HCT116 (cell line): ENCODE measurements at regions not wholly inside any gene's neighbourhood (a gene's known extent, or its start where the extent isn't known, plus 50 kb on each side); places are given as distances from the start of the nearest gene placed in this dataset.

Experiments
- ATAC-seq: fragments of 200-7000 bp; cut with Tn5 transposase; 2 replicates; pipeline ENCODE4 v1.9.1; 2020; ENCODE audit warnings: mild to moderate bottlenecking, moderate library complexity
- BruUV-seq: library from RNA; stranded (reverse); fragments of 400-500 nt; replicated peaks from 2 replicates; lab custom pipeline; 2021; lab: Mats Ljungman, UMichigan
- CTCF ChIA-PET: fragments of 300-600 bp; sonication (Branson Sonifier 250); formaldehyde crosslinking; loops from one replicate; lab custom pipeline; 2021; ENCODE audit warnings: antibody characterized with exemption; lab: Charles Lee
- POLR2A ChIA-PET: fragments of 300-600, 350-600 bp; sonication (Branson Sonifier 250); formaldehyde crosslinking; loops from one replicate; lab custom pipeline; 2021; ENCODE audit warnings: antibody characterized with exemption; lab: Charles Lee
- RAD21 ChIA-PET, 2 experiments: fragments of 300-600 bp; sonication (Branson Sonifier 250); formaldehyde crosslinking; loops; one replicate each; lab custom pipeline; 2023; ENCODE audit warnings: low total read pairs in 2 of 2; ENCODE audit not compliant: uncharacterized antibody in 2 of 2, unreplicated experiment in 2 of 2, low non-redundant PET in 1 of 2; lab: Charles Lee
- DNase-seq: peaks from one replicate; pipeline ENCODE4 v3.0.0-alpha.2; 2010; ENCODE audit warnings: low read depth, low spot score
- H2AFZ ChIP-seq: fragments of 200-600 bp; shearing (Covaris generic), sonication (generic); 2 replicates; pipeline ENCODE4 v1.6.1; 2017; ENCODE audit warnings: low read depth, mixed run types, mixed read lengths, antibody characterized with exemption, low read length; ENCODE audit not compliant: poor library complexity, severe bottlenecking
- H3K27ac ChIP-seq: 2 replicates; pipeline ENCODE4 v1.5.1; 2012; ENCODE audit warnings: low read depth, low read length
- H3K27me3 ChIP-seq: fragments of 200-600 bp; sonication (generic); 2 replicates; pipeline ENCODE4 v1.6.1; 2016; ENCODE audit warnings: mixed run types, low read length, mixed read lengths; ENCODE audit not compliant: insufficient read depth
- H3K36me3 ChIP-seq, 2 experiments: fragments of 200-500 bp in 1 of 2; fragments of 200-600 bp in 1 of 2; sonication (Bioruptor generic) in 1 of 2; sonication (generic) in 1 of 2; 2 replicates each; pipeline versions ENCODE4 v1.5.1 to v1.6.1; 2014 to 2016; ENCODE audit warnings: low read length in 2 of 2, inconsistent platforms in 1 of 2, mixed read lengths in 1 of 2, mixed run types in 1 of 2; ENCODE audit not compliant: insufficient read depth in 2 of 2, control insufficient read depth in 1 of 2
- H3K4me1 ChIP-seq, 2 experiments: fragments of 200-600 bp in 1 of 2; sonication (generic) in 1 of 2; 2 replicates each; pipeline versions ENCODE4 v1.5.1 to v1.6.1; 2012 to 2017; ENCODE audit warnings: low read length in 2 of 2, inconsistent platforms in 1 of 2, mild to moderate bottlenecking in 1 of 2, mixed read lengths in 1 of 2, mixed run types in 1 of 2, moderate library complexity in 1 of 2; ENCODE audit not compliant: insufficient read depth in 2 of 2, control insufficient read depth in 1 of 2
- H3K4me2 ChIP-seq: fragments of 200-600 bp; sonication (generic); 2 replicates; pipeline ENCODE4 v1.6.1; 2017; ENCODE audit warnings: mixed run types, low read length, mixed read lengths
- H3K4me3 ChIP-seq, 2 experiments: fragments of 200-600 bp in 1 of 2; sonication (generic) in 1 of 2; replicated peaks in 1 of 2; 2 replicates each; pipeline ENCODE4 v1.5.1; 2011 to 2016; ENCODE audit warnings: low read length in 2 of 2, control low read depth in 1 of 2, low read depth in 1 of 2, mild to moderate bottlenecking in 1 of 2, mixed read lengths in 1 of 2, mixed run types in 1 of 2
- H3K79me2 ChIP-seq: fragments of 200-600 bp; sonication (generic); 2 replicates; pipeline ENCODE4 v1.6.1; 2017; ENCODE audit warnings: mild to moderate bottlenecking, mixed run types, low read length, moderate library complexity, mixed read lengths; ENCODE audit not compliant: insufficient read depth
- H3K9ac ChIP-seq: fragments of 200-600 bp; sonication (generic); 2 replicates; pipeline ENCODE4 v1.6.1; 2016; ENCODE audit warnings: low read length, mixed read lengths
- H3K9me2 ChIP-seq: fragments of 200-600 bp; sonication (generic), shearing (Covaris generic); 2 replicates; pipeline ENCODE4 v1.6.1; 2017; ENCODE audit warnings: mixed run types, mild to moderate bottlenecking, moderate library complexity; ENCODE audit not compliant: insufficient read depth
- H3K9me3 ChIP-seq, 2 experiments: fragments of 200-500 bp in 1 of 2; fragments of 200-600 bp in 1 of 2; sonication (Bioruptor generic) in 1 of 2; sonication (generic) in 1 of 2; 2 replicates each; pipeline ENCODE4 v1.6.1; 2014 to 2017; ENCODE audit warnings: low read length in 2 of 2, mixed read lengths in 2 of 2, inconsistent platforms in 1 of 2, low read depth in 1 of 2, mild to moderate bottlenecking in 1 of 2, mixed run types in 1 of 2, moderate library complexity in 1 of 2; ENCODE audit not compliant: control insufficient read depth in 1 of 2, insufficient read depth in 1 of 2
- H4K20me1 ChIP-seq: fragments of 200-600 bp; sonication (generic), shearing (Covaris generic); 2 replicates; pipeline ENCODE4 v1.6.1; 2017; ENCODE audit warnings: mixed run types, mild to moderate bottlenecking, moderate library complexity; ENCODE audit not compliant: insufficient read depth
- CBX3 ChIP-seq: IDR thresholded peaks from 2 replicates; pipeline ENCODE4 v1.6.1; 2012; ENCODE audit warnings: low read depth
- CEBPB ChIP-seq: IDR thresholded peaks from 2 replicates; pipeline ENCODE4 v1.6.1; 2012; ENCODE audit warnings: low read depth
- CTCF ChIP-seq, 3 experiments: fragments of 200-600 bp in 1 of 3; sonication (generic) in 1 of 3; IDR thresholded peaks in 2 of 3; conservative IDR thresholded peaks in 1 of 3; 2 replicates each; pipeline ENCODE4 v1.5.1; 2012 to 2017; ENCODE audit warnings: low read depth in 2 of 3, low read length in 2 of 3, antibody characterized with exemption in 1 of 3, borderline replicate concordance in 1 of 3, control low read depth in 1 of 3, mild to moderate bottlenecking in 1 of 3, mixed read lengths in 1 of 3, mixed run types in 1 of 3, moderate library complexity in 1 of 3; ENCODE audit not compliant: insufficient read depth in 1 of 3
- ELF1 ChIP-seq: IDR thresholded peaks from 2 replicates; pipeline ENCODE4 v1.6.1; 2012; ENCODE audit warnings: low read depth, borderline replicate concordance
- EZH2 ChIP-seq: fragments of 200-600 bp; sonication (generic); IDR thresholded peaks from 2 replicates; pipeline ENCODE4 v1.6.1; 2017; ENCODE audit warnings: antibody characterized with exemption, mixed run types
- FOSL1 ChIP-seq: IDR thresholded peaks from 2 replicates; pipeline ENCODE4 v1.6.1; 2012; ENCODE audit warnings: low read depth
- JUND ChIP-seq: IDR thresholded peaks from 2 replicates; pipeline ENCODE4 v1.6.1; 2012
- POLR2A ChIP-seq: IDR thresholded peaks from 2 replicates; pipeline ENCODE4 v1.7.0; 2011; ENCODE audit warnings: borderline replicate concordance; ENCODE audit not compliant: insufficient read depth, insufficient read length; ENCODE audit errors: extremely low read depth
- POLR2AphosphoS5 ChIP-seq: IDR thresholded peaks from 2 replicates; pipeline ENCODE4 v1.6.1; 2011; ENCODE audit warnings: mild to moderate bottlenecking, low read depth, low read length, moderate library complexity
- RAD21 ChIP-seq: IDR thresholded peaks from 2 replicates; pipeline ENCODE4 v1.6.1; 2012; ENCODE audit warnings: low read depth, mild to moderate bottlenecking
- SIN3A ChIP-seq: IDR thresholded peaks from 2 replicates; pipeline ENCODE4 v1.6.1; 2012; ENCODE audit warnings: low read depth
- SP1 ChIP-seq: IDR thresholded peaks from 2 replicates; pipeline ENCODE4 v1.6.1; 2012; ENCODE audit warnings: low read depth
- SRF ChIP-seq: IDR thresholded peaks from 2 replicates; pipeline ENCODE4 v1.6.1; 2012; ENCODE audit warnings: low read depth
- TCF7L2 ChIP-seq: IDR thresholded peaks from 2 replicates; pipeline ENCODE4 v1.7.0; 2011; ENCODE audit warnings: borderline replicate concordance, inconsistent platforms; ENCODE audit not compliant: insufficient read depth, insufficient read length; ENCODE audit errors: extremely low read depth
- ZBTB33 ChIP-seq: IDR thresholded peaks from 2 replicates; pipeline ENCODE4 v1.6.1; 2011; ENCODE audit warnings: mild to moderate bottlenecking, low read length, moderate library complexity; ENCODE audit not compliant: insufficient replicate concordance; ENCODE audit errors: extremely low read depth
- intact Hi-C: fragments of 100-400 bp; cut with micrococcal nuclease; formaldehyde crosslinking; loops from 2 replicates; pipeline ENCODE4 v1.10.0; 2022

GRCh38 chr5:102596113-102596512 is 97.3 kb upstream of the SLCO6A1 start:
- H3K4me3 ChIP-seq = no peak overlapping the region
- no peaks in the 10 kb centered on the region for H3K9me2 ChIP-seq
- POLR2A ChIA-PET = no interaction called here
- H3K4me2 ChIP-seq = no peak overlapping the region
- no peak overlapping the region for H2AFZ ChIP-seq
- no peak for TF ChIP-seq RAD21
- TF ChIP-seq SIN3A = no peak
- TF ChIP-seq TCF7L2 = no peak
- no peak for TF ChIP-seq ELF1
- TF ChIP-seq JUND = no peak
- no peak for TF ChIP-seq ZBTB33
- no peak for TF ChIP-seq POLR2A
- TF ChIP-seq CTCF (IDR thresholded peaks at IDR 0.05 in 2 of 3, conservative IDR thresholded peaks at IDR 0.05 in 1 of 3; ENCODE audit: borderline replicate concordance in 1 of 3, insufficient read depth in 1 of 3, low read depth in 2 of 3, low read length in 2 of 3) = no peak
- no peak for TF ChIP-seq SRF
- no peak for TF ChIP-seq POLR2AphosphoS5
- no peak for TF ChIP-seq EZH2
- no peak for TF ChIP-seq FOSL1
- TF ChIP-seq SP1 = no peak
- TF ChIP-seq CBX3 = no peak
- TF ChIP-seq CEBPB = no peak
- TF ChIP-seq, all 23 proteins: peak for 0
- DNase-seq (no peak), ATAC-seq (no peak)
- Histone ChIP-seq H3K27ac (no peak overlapping the region), H3K9me3 (no peaks in the 10 kb centered on the region), H3K9ac (no peak overlapping the region), H3K4me1 (no peaks in the 10 kb centered on the region), H3K79me2 (no peaks in the 10 kb centered on the region), H3K27me3 (no peaks in the 10 kb centered on the region), H4K20me1 (no peaks in the 10 kb centered on the region), H3K36me3 (no peaks in the 10 kb centered on the region)
- no TSS peak for BruUV-seq
- intact Hi-C loops = no loop called here
- CTCF ChIA-PET = no interaction called here
- RAD21 ChIA-PET = no interaction called here
